ENCODE measurements at regions not wholly inside any gene's neighbourhood (a gene's known extent, or its start where the extent isn't known, plus 50 kb on each side); places are given as distances from the start of the nearest gene placed in this dataset.

GRCh38 chr9:23287390-23287789 lies 538.6 kb downstream of the ELAVL2 start:
- Mint-ChIP-seq H3K4me3 (ENCODE audit: unreplicated experiment) (no peak overlapping the region), H3K36me3 (ENCODE audit: low read depth, unreplicated experiment) (no peaks in the 10 kb centered on the region), H3K9me3 (ENCODE audit: unreplicated experiment) (no peaks in the 10 kb centered on the region), H3K27ac (ENCODE audit: unreplicated experiment) (no peak overlapping the region), H3K4me1 (ENCODE audit: unreplicated experiment) (no peaks in the 10 kb centered on the region), H3K27me3 (ENCODE audit: unreplicated experiment) (no peaks in the 10 kb centered on the region)
- DNase-seq (ENCODE audit: low spot score): no peak
- TF ChIP-seq, protein P1, sequence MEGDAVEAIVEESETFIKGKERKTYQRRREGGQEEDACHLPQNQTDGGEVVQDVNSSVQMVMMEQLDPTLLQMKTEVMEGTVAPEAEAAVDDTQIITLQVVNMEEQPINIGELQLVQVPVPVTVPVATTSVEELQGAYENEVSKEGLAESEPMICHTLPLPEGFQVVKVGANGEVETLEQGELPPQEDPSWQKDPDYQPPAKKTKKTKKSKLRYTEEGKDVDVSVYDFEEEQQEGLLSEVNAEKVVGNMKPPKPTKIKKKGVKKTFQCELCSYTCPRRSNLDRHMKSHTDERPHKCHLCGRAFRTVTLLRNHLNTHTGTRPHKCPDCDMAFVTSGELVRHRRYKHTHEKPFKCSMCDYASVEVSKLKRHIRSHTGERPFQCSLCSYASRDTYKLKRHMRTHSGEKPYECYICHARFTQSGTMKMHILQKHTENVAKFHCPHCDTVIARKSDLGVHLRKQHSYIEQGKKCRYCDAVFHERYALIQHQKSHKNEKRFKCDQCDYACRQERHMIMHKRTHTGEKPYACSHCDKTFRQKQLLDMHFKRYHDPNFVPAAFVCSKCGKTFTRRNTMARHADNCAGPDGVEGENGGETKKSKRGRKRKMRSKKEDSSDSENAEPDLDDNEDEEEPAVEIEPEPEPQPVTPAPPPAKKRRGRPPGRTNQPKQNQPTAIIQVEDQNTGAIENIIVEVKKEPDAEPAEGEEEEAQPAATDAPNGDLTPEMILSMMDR (IDR thresholded peaks at IDR 0.05; ENCODE audit: unreplicated experiment): no peak

DNA sequence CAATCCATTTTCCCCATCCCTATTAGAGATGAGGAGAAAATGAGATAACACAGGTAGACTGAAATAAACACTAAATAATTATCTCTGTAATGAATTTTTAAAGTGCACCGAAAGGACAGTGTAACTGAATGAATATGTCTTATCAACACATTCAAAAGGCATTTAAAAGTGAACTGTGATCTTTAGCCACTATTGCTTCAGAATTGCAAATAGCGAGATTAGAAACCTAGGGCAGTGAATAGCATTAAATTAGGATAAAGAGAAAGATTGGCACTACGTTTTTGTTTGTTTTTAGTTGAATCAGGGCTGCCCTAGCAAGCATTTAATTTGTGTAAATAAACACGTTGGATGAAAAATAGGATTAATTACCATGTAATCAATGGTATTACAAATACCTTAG lies 537.5 kb downstream of the ELAVL2 start:
- Mint-ChIP-seq H3K4me1 (ENCODE audit: unreplicated experiment) (no peaks in the 10 kb centered on the region), H3K4me3 (ENCODE audit: unreplicated experiment) (no peak overlapping the region), H3K27me3 (ENCODE audit: unreplicated experiment) (no peaks in the 10 kb centered on the region), H3K27ac (ENCODE audit: unreplicated experiment) (no peak overlapping the region), H3K9me3 (ENCODE audit: unreplicated experiment) (no peaks in the 10 kb centered on the region), H3K36me3 (ENCODE audit: low read depth, unreplicated experiment) (no peaks in the 10 kb centered on the region)
- no peak for DNase-seq (ENCODE audit: low spot score)
- TF ChIP-seq, protein P1 (IDR thresholded peaks at IDR 0.05; ENCODE audit: unreplicated experiment): no peak

DNA sequence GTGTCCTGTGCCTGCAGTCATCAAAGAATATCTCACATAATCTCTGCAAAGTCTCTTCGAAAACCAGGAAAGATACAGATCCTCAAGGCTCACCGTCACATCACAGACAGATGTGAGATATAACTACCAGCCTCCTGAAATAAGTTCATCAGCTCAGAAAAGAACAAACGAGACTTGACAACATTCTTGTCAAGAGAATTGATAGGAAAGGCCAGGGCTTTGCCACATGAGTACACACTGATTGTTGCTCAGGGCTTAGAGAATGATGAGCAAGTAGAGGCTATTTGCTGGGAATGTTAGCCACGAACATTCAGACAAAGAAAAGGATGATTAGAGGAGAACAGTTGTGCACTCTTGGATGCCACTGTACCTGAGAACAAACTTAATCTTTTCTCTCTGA lies 535.1 kb downstream of the ELAVL2 start:
- H3K27ac Mint-ChIP-seq (ENCODE audit: unreplicated experiment): no peak overlapping the region
- no peaks in the 10 kb centered on the region for H3K27me3 Mint-ChIP-seq (ENCODE audit: unreplicated experiment)
- TF ChIP-seq, protein P1 (IDR thresholded peaks at IDR 0.05; ENCODE audit: unreplicated experiment): no peak
- H3K36me3 Mint-ChIP-seq (ENCODE audit: low read depth, unreplicated experiment): no peaks in the 10 kb centered on the region
- H3K4me3 Mint-ChIP-seq (ENCODE audit: unreplicated experiment): no peak overlapping the region
- no peaks in the 10 kb centered on the region for H3K9me3 Mint-ChIP-seq (ENCODE audit: unreplicated experiment)
- no peaks in the 10 kb centered on the region for H3K4me1 Mint-ChIP-seq (ENCODE audit: unreplicated experiment)
- no peak for DNase-seq (ENCODE audit: low spot score)

GRCh38 chr9:23302281-23302680 lies 523.8 kb downstream of the ELAVL2 start:
- H3K4me1 Mint-ChIP-seq (ENCODE audit: unreplicated experiment): no peaks in the 10 kb centered on the region
- no peak overlapping the region for H3K4me3 Mint-ChIP-seq (ENCODE audit: unreplicated experiment)
- TF ChIP-seq, protein P1 (IDR thresholded peaks at IDR 0.05; ENCODE audit: unreplicated experiment): no peak
- no peaks in the 10 kb centered on the region for H3K9me3 Mint-ChIP-seq (ENCODE audit: unreplicated experiment)
- no peaks in the 10 kb centered on the region for H3K27me3 Mint-ChIP-seq (ENCODE audit: unreplicated experiment)
- no peak for DNase-seq (ENCODE audit: low spot score)
- no peak overlapping the region for H3K27ac Mint-ChIP-seq (ENCODE audit: unreplicated experiment)
- no peaks in the 10 kb centered on the region for H3K36me3 Mint-ChIP-seq (ENCODE audit: low read depth, unreplicated experiment)

DNA sequence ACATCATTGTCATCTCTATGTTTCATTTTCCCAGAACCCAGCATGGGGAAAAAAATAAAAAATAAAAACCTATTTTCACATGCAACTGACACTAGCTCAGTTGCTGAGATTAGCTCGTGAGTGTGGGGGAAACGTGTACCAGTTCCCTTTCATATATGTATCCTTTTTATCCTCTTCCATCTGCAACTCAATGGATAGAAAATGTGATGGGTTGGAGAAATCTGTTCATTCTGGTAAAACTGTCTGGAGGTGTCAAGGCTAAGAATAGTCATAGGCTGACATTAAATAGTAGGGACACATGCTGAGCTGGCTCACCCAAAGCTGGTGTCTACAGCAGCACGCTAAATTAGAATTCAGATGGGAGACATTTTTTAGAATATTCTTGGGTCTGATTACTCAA lies 519.3 kb downstream of the ELAVL2 start:
- TF ChIP-seq, protein P1 (IDR thresholded peaks at IDR 0.05; ENCODE audit: unreplicated experiment): no peak
- Mint-ChIP-seq H3K27me3 (ENCODE audit: unreplicated experiment) (no peaks in the 10 kb centered on the region), H3K36me3 (ENCODE audit: low read depth, unreplicated experiment) (no peaks in the 10 kb centered on the region), H3K9me3 (ENCODE audit: unreplicated experiment) (no peaks in the 10 kb centered on the region), H3K4me3 (ENCODE audit: unreplicated experiment) (no peak overlapping the region), H3K27ac (ENCODE audit: unreplicated experiment) (no peak overlapping the region), H3K4me1 (ENCODE audit: unreplicated experiment) (no peaks in the 10 kb centered on the region)
- no peak for DNase-seq (ENCODE audit: low spot score)

Data from endothelial cell (in vitro differentiated cells).